ENCODE measurements at regions not wholly inside any gene's neighbourhood (a gene's known extent, or its start where the extent isn't known, plus 50 kb on each side); places are given as distances from the start of the nearest gene placed in this dataset.

DNA sequence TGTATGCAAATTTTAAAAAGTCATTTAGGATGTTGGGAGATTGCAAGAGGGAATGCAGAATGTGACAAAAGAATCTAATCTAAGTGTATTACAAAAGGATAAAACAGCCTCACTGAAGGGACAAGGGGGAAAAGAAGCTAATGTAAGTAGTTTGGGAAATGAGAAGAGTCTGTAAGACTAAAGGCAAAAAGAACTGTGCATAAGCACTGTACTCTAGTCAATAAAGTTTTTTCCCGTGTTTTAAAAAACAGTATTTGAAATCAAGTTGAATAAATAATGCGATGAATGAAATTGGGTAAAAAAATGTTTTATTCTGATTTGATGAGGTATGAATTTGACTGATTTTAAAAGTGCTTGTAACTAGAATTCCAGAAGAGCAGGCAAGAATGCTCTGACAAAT is 149.8 kb downstream of the VEGFA start:
- DNase-seq (ENCODE audit: low read depth): no peak

GRCh38 chr6:43917878-43918382 is 147.9 kb downstream of the VEGFA start:
- peak; percentile 38 for DNase-seq (ENCODE audit: low read depth)

DNA sequence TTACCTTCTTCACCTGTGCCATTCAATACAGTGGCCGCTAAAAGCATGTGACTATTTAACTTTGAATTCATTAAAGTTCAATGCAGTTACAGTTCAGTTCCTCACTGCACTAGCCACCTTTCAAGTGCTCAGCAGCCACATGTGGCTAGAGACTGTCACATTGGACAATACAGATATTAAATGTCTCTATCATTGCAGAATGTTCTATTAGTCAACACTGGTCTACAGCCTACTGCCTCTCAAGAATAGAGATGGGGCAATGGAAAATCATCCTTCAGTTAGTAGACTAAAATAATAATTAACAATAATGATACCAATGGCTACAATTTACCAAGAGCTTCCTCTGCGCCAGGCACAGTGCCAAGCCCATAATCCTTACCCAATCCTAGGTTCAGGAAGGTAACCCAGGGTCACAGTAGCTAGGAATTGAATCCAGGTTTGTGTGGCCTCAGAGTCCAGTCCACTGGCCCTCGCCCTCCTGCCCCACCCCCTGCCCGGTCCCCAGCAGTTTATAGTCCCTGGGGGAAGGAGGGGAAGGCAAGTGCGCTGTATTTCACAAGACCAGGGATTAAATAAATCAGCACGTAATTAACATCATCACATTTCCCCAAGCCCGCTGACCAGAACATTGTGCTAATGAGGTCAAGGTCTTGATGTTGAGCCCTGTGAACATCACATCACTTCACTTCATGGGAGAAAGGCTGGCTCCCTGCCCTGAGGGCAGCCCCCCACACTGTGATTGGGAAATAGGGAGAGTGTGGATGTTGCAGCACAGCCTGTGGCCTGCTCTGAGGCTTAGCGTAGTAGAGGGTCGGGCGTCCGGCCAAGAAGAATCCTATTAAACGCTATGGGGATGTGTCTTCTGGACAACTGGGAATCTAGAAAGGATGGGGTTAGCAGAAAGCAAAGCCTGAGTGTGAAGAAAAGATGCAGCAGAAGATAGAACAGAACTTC is 147.2 kb downstream of the VEGFA start:
- DNase-seq (ENCODE audit: low read depth): peak; percentile 98

DNA sequence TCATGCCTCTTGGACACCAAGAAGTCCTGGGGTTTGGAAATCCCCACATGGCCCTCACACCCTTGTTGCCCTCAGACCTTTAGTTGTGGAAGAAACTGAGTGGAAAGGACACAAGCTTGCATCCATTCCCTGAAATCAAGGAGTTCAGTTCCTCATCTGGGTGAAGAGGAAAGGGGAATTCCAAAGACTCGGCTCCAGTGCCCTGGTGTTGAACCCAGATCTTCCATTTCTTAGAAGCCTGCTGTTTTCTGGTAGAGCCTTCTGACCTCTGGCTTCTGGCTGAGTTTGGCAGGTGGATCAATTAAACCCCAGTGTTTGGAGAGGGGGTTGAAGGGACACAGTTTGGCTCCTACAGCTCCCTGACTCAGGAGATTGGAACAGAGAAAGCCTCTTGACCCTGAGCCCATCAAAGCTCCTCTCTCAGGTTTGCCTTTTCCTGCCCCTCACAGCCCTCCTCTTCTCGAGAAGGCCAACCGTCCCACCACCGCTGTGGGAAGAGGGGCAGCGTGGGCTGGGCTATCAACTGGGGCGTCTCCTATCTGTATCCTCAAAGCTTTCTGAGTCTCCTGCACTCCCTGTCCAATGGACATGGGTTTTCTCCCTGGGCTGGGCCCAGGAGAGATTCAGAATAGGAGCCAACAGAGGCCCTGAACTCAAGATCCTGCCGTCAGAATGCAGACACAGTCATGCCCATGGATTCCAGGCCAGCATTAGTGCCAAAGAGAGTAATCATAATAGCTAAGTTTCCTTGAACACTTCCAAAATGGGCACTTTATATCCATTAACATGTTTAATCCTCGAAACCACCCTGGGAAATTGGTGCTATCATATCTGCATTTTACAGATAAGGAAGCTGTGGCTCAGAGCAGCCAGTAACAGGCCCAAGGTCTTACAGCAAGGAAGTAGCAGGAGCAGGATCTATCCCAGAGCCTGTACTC is 146.2 kb downstream of the VEGFA start:
- DNase-seq (ENCODE audit: low read depth): peak; percentile 40

DNA sequence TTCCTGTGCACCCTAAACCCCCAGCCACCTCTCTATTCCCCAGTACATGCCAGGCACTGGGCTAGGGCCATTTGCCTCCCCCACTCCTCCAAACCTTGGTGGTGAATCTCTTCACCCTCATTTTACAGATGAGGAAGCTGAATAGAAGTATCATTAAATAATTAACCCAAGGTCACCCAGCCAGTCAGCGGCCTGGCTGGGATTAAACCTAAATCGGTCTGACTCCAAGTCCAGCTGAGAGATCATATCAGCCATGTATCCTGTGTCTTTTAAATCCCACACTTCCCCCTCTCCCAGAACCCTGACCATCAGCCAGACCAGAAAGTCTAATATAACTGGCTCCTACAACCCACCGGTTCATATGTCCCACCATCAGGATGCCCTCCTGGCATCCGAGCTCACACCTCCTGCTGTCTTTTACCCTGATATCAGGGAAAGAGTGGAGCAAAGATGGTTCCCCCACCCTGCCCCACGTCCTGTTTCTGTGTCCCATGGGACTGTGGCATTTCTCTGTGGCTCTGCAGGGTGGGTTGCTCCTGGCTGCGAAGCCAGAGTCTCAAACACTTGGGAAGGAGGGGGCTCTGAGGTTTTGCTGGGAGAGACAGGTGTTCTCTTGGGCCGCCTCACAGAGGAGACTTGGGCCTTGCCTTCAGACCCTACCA is 145.3 kb downstream of the VEGFA start:
- DNase-seq (ENCODE audit: low read depth): peak; percentile 38

- no peak for DNase-seq (ENCODE audit: low read depth)
Measured at GRCh38 chr6:43914272-43915147, 144.5 kb downstream of the VEGFA start.

GRCh38 chr6:43913375-43914271 is 143.6 kb downstream of the VEGFA start:
- no peak for DNase-seq (ENCODE audit: low read depth)

GRCh38 chr6:43912598-43913371 is 142.8 kb downstream of the VEGFA start:
- DNase-seq (ENCODE audit: low read depth): no peak

- DNase-seq (ENCODE audit: low read depth): no peak
Measured at GRCh38 chr6:43912116-43912577, 142.1 kb downstream of the VEGFA start.

GRCh38 chr6:43911354-43912115 is 141.5 kb downstream of the VEGFA start:
- no peak for DNase-seq (ENCODE audit: low read depth)

- peak; percentile 26 for DNase-seq (ENCODE audit: low read depth)
Measured at GRCh38 chr6:43910638-43911353, 140.8 kb downstream of the VEGFA start.

- no peak for DNase-seq (ENCODE audit: low read depth)
Measured at GRCh38 chr6:43910149-43910637, 140.2 kb downstream of the VEGFA start.

- no peak for DNase-seq (ENCODE audit: low read depth)
Measured at GRCh38 chr6:43909474-43910148, 139.6 kb downstream of the VEGFA start.

DNA sequence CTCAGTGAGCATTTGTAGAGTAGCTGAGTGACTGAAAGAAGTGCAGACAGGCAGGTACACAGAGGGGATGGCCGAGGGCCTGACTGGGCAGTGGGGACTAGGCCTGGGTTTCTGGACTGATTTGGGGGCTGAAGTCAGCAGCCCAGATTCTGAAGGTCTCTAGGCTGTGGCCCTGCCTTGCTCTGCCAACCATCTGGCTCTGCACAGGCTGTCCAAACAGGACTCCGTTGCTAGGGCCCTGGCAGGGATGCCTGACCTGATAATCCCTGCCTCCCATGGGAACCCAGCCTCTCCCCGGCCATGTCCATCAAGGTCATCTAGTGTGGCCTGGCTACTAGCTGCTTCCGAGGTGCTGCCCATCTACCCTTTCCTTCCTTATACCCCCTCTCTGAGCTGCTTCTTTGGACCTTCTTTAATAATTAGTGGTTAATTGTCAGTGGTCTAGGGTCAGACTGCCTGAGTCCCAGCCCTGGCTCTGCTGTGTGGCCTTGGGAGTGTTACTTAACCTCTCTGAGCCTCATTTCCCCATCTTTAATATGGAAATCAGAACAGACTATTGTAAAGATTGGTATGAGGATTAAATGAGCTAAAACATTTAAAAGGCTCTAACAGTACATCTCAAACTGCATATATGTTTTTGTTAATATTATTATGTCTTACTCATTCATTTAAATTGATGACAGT is 137.9 kb downstream of the VEGFA start:
- no peak for DNase-seq (ENCODE audit: low read depth)

DNA sequence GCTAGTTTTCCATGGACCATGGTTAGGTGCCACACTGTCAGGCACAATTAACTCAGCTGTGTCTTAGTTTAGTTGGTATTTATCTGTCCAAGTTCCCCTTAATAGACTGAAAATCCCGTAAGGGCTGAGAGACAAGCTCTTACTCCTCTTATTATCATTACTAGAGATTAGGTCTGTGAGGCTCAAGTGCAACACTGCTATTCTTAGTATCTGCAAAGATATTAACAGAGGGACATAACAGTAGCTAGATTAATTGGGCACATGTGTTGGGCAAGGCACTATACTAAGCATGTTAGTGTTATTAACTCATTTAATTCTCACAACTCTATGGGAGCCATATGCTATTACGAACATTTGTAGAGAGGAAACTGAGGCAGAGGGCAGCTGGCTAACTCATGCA is 137.3 kb downstream of the VEGFA start:
- DNase-seq (ENCODE audit: low read depth): no peak
